A549 (cell line): ENCODE measurements at regions not wholly inside any gene's neighbourhood (a gene's known extent, or its start where the extent isn't known, plus 50 kb on each side); places are given as distances from the start of the nearest gene placed in this dataset.

Source experiments
- ATAC-seq, 2 experiments: fragments of 200-7000 bp in 1 of 2; fragments of >200 bp in 1 of 2; cut with Nextera tagmentation in 1 of 2; cut with Tn5 transposase in 1 of 2; 3 replicates each; pipeline versions ENCODE4 v1.8.0 to v1.9.1; 2018 to 2020; ENCODE audit warnings: mild to moderate bottlenecking in 1 of 2, moderate library complexity in 1 of 2
- CTCF ChIA-PET: fragments of 300-600 bp; sonication (Branson Sonifier 250); formaldehyde crosslinking; extraction: SDS; loops from one replicate; lab custom pipeline; 2021; ENCODE audit warnings: antibody characterized with exemption, inconsistent platforms; lab: Yijun Ruan, JAX
- POLR2A ChIA-PET: fragments of 350-600 bp; formaldehyde crosslinking; extraction: SDS; loops from one replicate; lab custom pipeline; 2021; ENCODE audit warnings: antibody characterized with exemption, inconsistent platforms; lab: Yijun Ruan, JAX
- DNase-seq, 2 experiments: peaks; one replicate each; pipeline versions ENCODE4 v3.0.0 to v3.0.0-alpha.2; 2011 to 2016; ENCODE audit warnings: low read depth in 1 of 2, low spot score in 1 of 2
- FAIRE-seq: peaks from 2 replicates; lab custom pipeline; 2011; peaks lifted over from hg19 to GRCh38; lab: Jason Lieb, UNC
- H3K27ac ChIP-seq, 2 experiments: fragments of >200 bp; sonication (Bioruptor Twin); formaldehyde crosslinking; 3 replicates each; pipeline ENCODE4 v1.5.1; 2016 to 2017
- H3K4me1 ChIP-seq: fragments of >200 bp; sonication (Bioruptor Twin); formaldehyde crosslinking; 3 replicates; pipeline ENCODE4 v1.6.1; 2016
- H3K4me2 ChIP-seq: fragments of >200 bp; sonication (Bioruptor Twin); formaldehyde crosslinking; 3 replicates; pipeline ENCODE4 v1.6.1; 2016
- H3K4me3 ChIP-seq: fragments of >200 bp; sonication (Bioruptor Twin); formaldehyde crosslinking; 3 replicates; pipeline ENCODE4 v1.5.1; 2016
- H3K9me3 ChIP-seq: fragments of >200 bp; sonication (Bioruptor Twin); formaldehyde crosslinking; 3 replicates; pipeline ENCODE4 v1.6.1; 2016
- CBX8 ChIP-seq: fragments of 200-600 bp; sonication (generic); IDR thresholded peaks from 2 replicates; pipeline ENCODE4 v1.6.1; 2016
- CEBPB ChIP-seq, 2 experiments: fragments of >200 bp in 1 of 2; sonication (Bioruptor Twin) in 1 of 2; formaldehyde crosslinking in 1 of 2; IDR thresholded peaks; 2 replicates each; pipeline ENCODE4 v1.6.1; 2012 to 2016
- CHD2 ChIP-seq: fragments of 150-350 bp; IDR thresholded peaks from 2 replicates; pipeline ENCODE4 v1.6.1; 2014; ENCODE audit warnings: low read length; ENCODE audit not compliant: partially characterized antibody
- CTCF ChIP-seq: fragments of >200 bp; sonication (Bioruptor Twin); formaldehyde crosslinking; IDR thresholded peaks from 3 replicates; pipeline ENCODE4 v1.5.1; 2016
- ELK1 ChIP-seq: fragments of 150-350 bp; IDR thresholded peaks from 2 replicates; pipeline ENCODE4 v1.6.1; 2014; ENCODE audit warnings: low read depth, mild to moderate bottlenecking, low read length
- EP300 ChIP-seq, 2 experiments: fragments of >200 bp; sonication (Bioruptor Twin); formaldehyde crosslinking; IDR thresholded peaks; 2 replicates in 1 of 2; 3 replicates in 1 of 2; pipeline ENCODE4 v1.6.1; 2016 to 2017
- ESRRA ChIP-seq: fragments of 150-350 bp; IDR thresholded peaks from 2 replicates; pipeline ENCODE4 v1.6.1; 2014; ENCODE audit warnings: mild to moderate bottlenecking, low read length, borderline replicate concordance
- FOSL2 ChIP-seq, 2 experiments: fragments of 450-650 bp in 1 of 2; fragments of >200 bp in 1 of 2; sonication (Bioruptor Twin) in 1 of 2; formaldehyde crosslinking; IDR thresholded peaks; 2 replicates each; pipeline versions ENCODE4 v1.5.0 to v1.6.1; 2016 to 2020; ENCODE audit warnings: mild to moderate bottlenecking in 1 of 2, moderate library complexity in 1 of 2
- FOXS1 ChIP-seq: fragments of 250-450 bp; sonication (Bioruptor Pico); IDR thresholded peaks from 2 replicates; pipeline ENCODE4 v1.5.0; 2020; ENCODE audit warnings: mild to moderate bottlenecking, moderate library complexity
- HOXA7 ChIP-seq: fragments of 250-450 bp; sonication (Bioruptor Pico); IDR thresholded peaks from 2 replicates; pipeline ENCODE4 v1.5.0; 2020; ENCODE audit warnings: mild to moderate bottlenecking, moderate library complexity
- HOXB13 ChIP-seq: fragments of 250-450 bp; sonication (Bioruptor Pico); IDR thresholded peaks from 2 replicates; pipeline ENCODE4 v1.5.0; 2020; ENCODE audit warnings: low read depth, mild to moderate bottlenecking, moderate library complexity
- JUNB ChIP-seq: fragments of >200 bp; sonication (Bioruptor Twin); formaldehyde crosslinking; IDR thresholded peaks from 2 replicates; pipeline ENCODE4 v1.6.1; 2016
- KDM1A ChIP-seq: fragments of 200-600 bp; sonication (generic); IDR thresholded peaks from 2 replicates; pipeline ENCODE4 v1.6.1; 2016; ENCODE audit warnings: low read depth, mild to moderate bottlenecking
- KDM5A ChIP-seq: fragments of 200-600 bp; sonication (generic); IDR thresholded peaks from 2 replicates; pipeline ENCODE4 v1.6.1; 2016; ENCODE audit warnings: antibody characterized with exemption, mild to moderate bottlenecking
- MAFK ChIP-seq: fragments of 450-650 bp; IDR thresholded peaks from 2 replicates; pipeline ENCODE4 v1.6.1; 2014; ENCODE audit not compliant: partially characterized antibody
- MAX ChIP-seq: IDR thresholded peaks from 2 replicates; pipeline ENCODE4 v1.6.1; 2012
- NR3C1 ChIP-seq: fragments of >200 bp; sonication (Bioruptor Twin); formaldehyde crosslinking; IDR thresholded peaks from 3 replicates; pipeline ENCODE4 v1.6.1; 2017
- POLR2AphosphoS2 ChIP-seq: conservative IDR thresholded peaks from 2 replicates; pipeline ENCODE4 v1.6.1; 2012; ENCODE audit warnings: low read length, improper control_type of control experiment, inconsistent platforms
- RAD21 ChIP-seq, 2 experiments: fragments of >200 bp in 1 of 2; sonication (Bioruptor Twin) in 1 of 2; formaldehyde crosslinking in 1 of 2; IDR thresholded peaks in 1 of 2; conservative IDR thresholded peaks in 1 of 2; 2 replicates in 1 of 2; 3 replicates in 1 of 2; pipeline ENCODE4 v1.6.1; 2012 to 2018; ENCODE audit warnings: inconsistent platforms in 1 of 2
- RCOR1 ChIP-seq: fragments of 150-350 bp; IDR thresholded peaks from 2 replicates; pipeline ENCODE4 v1.6.1; 2014; ENCODE audit warnings: antibody characterized with exemption, low read length, low read depth
- SMC3 ChIP-seq: fragments of >200 bp; sonication (Bioruptor Twin); formaldehyde crosslinking; IDR thresholded peaks from 3 replicates; pipeline ENCODE4 v1.6.1; 2018; ENCODE audit warnings: inconsistent platforms
- TFCP2L1 ChIP-seq: fragments of 250-450 bp; sonication (Bioruptor Pico); IDR thresholded peaks from 2 replicates; pipeline ENCODE4 v1.5.0; 2021; ENCODE audit warnings: mild to moderate bottlenecking
- ZC3H11A ChIP-seq: fragments of 450-650 bp; IDR thresholded peaks from 2 replicates; pipeline ENCODE4 v1.6.1; 2014; ENCODE audit warnings: antibody characterized with exemption, mild to moderate bottlenecking
- ZFP36 ChIP-seq: fragments of 450-650 bp; IDR thresholded peaks from 2 replicates; pipeline ENCODE4 v1.6.1; 2014; ENCODE audit warnings: borderline replicate concordance; ENCODE audit not compliant: partially characterized antibody
- WGBS: methylation state at CpG from one replicate; pipeline ENCODE4 v1.1.6; 2017; ENCODE audit errors: missing lambda C conversion rate; 5-methylcytosine and 5-hydroxymethylcytosine counted together
- TF ChIP-seq, protein P1 (sequence below): IDR thresholded peaks from 2 replicates; pipeline ENCODE4 v1.6.1; 2012; ENCODE audit warnings: low read depth, borderline replicate concordance
- TF ChIP-seq, protein P2 (sequence below): fragments of 250-450 bp; sonication (Bioruptor Pico); IDR thresholded peaks from 2 replicates; pipeline ENCODE4 v1.5.0; 2020; ENCODE audit warnings: low read depth, mild to moderate bottlenecking, moderate library complexity

DNA sequence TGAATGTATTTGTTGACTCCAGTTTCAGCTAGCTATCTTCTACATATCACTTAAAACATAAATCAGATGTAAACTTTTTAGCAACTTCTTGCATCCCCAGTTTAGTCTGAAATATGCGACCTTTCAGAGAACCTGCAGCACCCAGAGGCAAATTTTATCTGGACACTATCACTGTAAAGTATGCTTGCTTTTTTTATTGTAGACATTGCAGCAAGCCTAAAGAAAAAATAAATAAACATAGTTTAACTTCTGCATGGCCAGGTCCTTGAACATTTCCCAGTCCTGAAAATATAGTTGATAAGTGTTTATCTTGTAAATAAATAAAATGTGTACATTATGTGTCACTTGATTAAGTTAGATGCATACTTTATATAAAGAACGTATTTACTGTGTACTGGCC lies 1829.4 kb downstream of the PCDH9 start:
- CTCF ChIA-PET = no interaction called here
- no peak for DNase-seq
- H3K4me2 ChIP-seq = no peak overlapping the region
- no peak for TF ChIP-seq CTCF
- TF ChIP-seq MAFK = no peak
- no peak for TF ChIP-seq EP300 (IDR thresholded peaks at IDR 0.05)
- TF ChIP-seq KDM1A = no peak
- no peak for TF ChIP-seq FOXS1 (CRISPR knock-in tag)
- TF ChIP-seq FOSL2 (IDR thresholded peaks at IDR 0.05) = no peak
- no peak for TF ChIP-seq FOSL2 (CRISPR knock-in tag; IDR thresholded peaks at IDR 0.05)
- TF ChIP-seq CEBPB (IDR thresholded peaks at IDR 0.05) = no peak
- TF ChIP-seq KDM5A = no peak
- TF ChIP-seq RCOR1 = no peak
- no peak for TF ChIP-seq MAX
- TF ChIP-seq, protein P1, sequence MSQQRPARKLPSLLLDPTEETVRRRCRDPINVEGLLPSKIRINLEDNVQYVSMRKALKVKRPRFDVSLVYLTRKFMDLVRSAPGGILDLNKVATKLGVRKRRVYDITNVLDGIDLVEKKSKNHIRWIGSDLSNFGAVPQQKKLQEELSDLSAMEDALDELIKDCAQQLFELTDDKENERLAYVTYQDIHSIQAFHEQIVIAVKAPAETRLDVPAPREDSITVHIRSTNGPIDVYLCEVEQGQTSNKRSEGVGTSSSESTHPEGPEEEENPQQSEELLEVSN = no peak
- no peak for TF ChIP-seq TFCP2L1 (CRISPR knock-in tag)
- no peak for TF ChIP-seq RAD21 (conservative IDR thresholded peaks at IDR 0.05 in 1 of 2, IDR thresholded peaks at IDR 0.05 in 1 of 2)
- no peak for TF ChIP-seq CHD2
- no peak for TF ChIP-seq NR3C1
- TF ChIP-seq HOXB13 (CRISPR knock-in tag) = no peak
- TF ChIP-seq, all 56 proteins: peak for 0
- H3K4me3 ChIP-seq = no peak overlapping the region
- no peak overlapping the region for H3K27ac ChIP-seq
- 56% methylated on average over 2 of the region's 2 CpGs for WGBS
- ATAC-seq = no peak
- POLR2A ChIA-PET = no interaction called here
- no peaks in the 10 kb centered on the region for H3K4me1 ChIP-seq
- FAIRE-seq = no peak
- no peaks in the 10 kb centered on the region for H3K9me3 ChIP-seq

GRCh38 chr13:65387743-65388347 lies 1842.3 kb downstream of the PCDH9 start:
- H3K9me3 ChIP-seq = no peaks in the 10 kb centered on the region
- no peak overlapping the region for H3K4me2 ChIP-seq
- TF ChIP-seq ZC3H11A = no peak
- TF ChIP-seq ZFP36 = peak; percentile 85
- 48% methylated on average over 6 of the region's 6 CpGs for WGBS
- no peak overlapping the region for H3K27ac ChIP-seq
- H3K4me3 ChIP-seq = no peak overlapping the region
- DNase-seq (peak in 1 of 2 experiments; percentile 1), ATAC-seq (no peak), FAIRE-seq (no peak)
- POLR2A ChIA-PET = no interaction called here
- CTCF ChIA-PET = no interaction called here
- no peaks in the 10 kb centered on the region for H3K4me1 ChIP-seq

DNA sequence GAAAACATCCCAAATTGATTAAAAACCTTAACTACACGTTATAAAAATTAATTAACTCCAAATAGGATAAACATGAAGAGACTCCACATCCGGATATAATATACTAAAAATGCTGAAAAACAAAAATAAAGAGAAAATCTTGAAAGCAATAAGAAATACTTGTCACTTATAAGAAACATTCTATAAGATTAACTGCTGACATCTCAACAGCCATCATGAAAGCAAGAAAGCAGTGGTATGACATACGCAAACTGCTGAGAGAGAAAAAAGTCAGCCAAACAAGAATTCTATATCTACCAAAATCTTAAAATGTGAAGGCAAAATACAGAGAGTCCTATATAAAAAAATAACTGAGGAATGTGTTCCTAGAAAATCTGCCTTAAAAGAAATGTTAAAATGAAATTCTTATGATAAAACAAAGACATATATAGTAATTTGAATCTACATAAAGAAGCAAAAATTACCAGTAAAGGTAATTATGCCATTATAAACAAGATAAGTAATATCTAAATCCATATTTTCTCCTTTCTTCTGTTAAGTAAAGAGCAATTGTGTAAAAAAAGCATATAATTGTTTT lies 1851.1 kb downstream of the PCDH9 start:
- CTCF ChIA-PET = no interaction called here
- no peaks in the 10 kb centered on the region for H3K4me1 ChIP-seq
- TF ChIP-seq ESRRA (no peak), SMC3 (no peak), HOXA7 (no peak), ZC3H11A (no peak), ELK1 (no peak), CBX8 (no peak), POLR2AphosphoS2 (no peak), JUNB (no peak)
- TF ChIP-seq, protein P2, sequence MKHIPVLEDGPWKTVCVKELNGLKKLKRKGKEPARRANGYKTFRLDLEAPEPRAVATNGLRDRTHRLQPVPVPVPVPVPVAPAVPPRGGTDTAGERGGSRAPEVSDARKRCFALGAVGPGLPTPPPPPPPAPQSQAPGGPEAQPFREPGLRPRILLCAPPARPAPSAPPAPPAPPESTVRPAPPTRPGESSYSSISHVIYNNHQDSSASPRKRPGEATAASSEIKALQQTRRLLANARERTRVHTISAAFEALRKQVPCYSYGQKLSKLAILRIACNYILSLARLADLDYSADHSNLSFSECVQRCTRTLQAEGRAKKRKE (CRISPR knock-in tag) = no peak
- H3K27ac ChIP-seq = no peak overlapping the region
- POLR2A ChIA-PET = no interaction called here
- H3K9me3 ChIP-seq = no peaks in the 10 kb centered on the region; the same call in 2 of the 3 replicates
- ATAC-seq (no peak), DNase-seq (peak in 1 of 2 experiments; percentile 18), FAIRE-seq (no peak)
- H3K4me2 ChIP-seq = no peak overlapping the region
- no peak overlapping the region for H3K4me3 ChIP-seq
- WGBS = 21% methylated on average over 3 of the region's 3 CpGs
